Muscle of leg (tissue), 3 donors: ENCODE measurements at regions not wholly inside any gene's neighbourhood (a gene's known extent, or its start where the extent isn't known, plus 50 kb on each side); places are given as distances from the start of the nearest gene placed in this dataset.

Source experiments
- DNase-seq: peaks from one replicate; pipeline ENCODE4 v3.0.0; 2013
- H3K27ac ChIP-seq: one replicate; pipeline ENCODE4 v1.5.1; 2013; ENCODE audit warnings: mild to moderate bottlenecking, low read length, control low read depth
- H3K27me3 ChIP-seq: one replicate; pipeline ENCODE4 v1.6.1; 2013; ENCODE audit warnings: low read length; ENCODE audit not compliant: control insufficient read depth, insufficient read depth
- H3K36me3 ChIP-seq: one replicate; pipeline ENCODE4 v1.6.1; 2013; ENCODE audit warnings: low read length; ENCODE audit not compliant: control insufficient read depth, insufficient read depth
- H3K4me1 ChIP-seq: one replicate; pipeline ENCODE4 v1.6.1; 2013; ENCODE audit warnings: low read length; ENCODE audit not compliant: control insufficient read depth, insufficient read depth
- H3K4me3 ChIP-seq: one replicate; pipeline ENCODE4 v1.5.1; 2013; ENCODE audit warnings: low read length, control low read depth
- H3K9me3 ChIP-seq: replicated peaks from 2 replicates; pipeline ENCODE4 v1.6.1; 2013; ENCODE audit warnings: low read depth, low read length; ENCODE audit not compliant: control insufficient read depth
- WGBS: methylation state at CpG from one replicate; pipeline ENCODE4 v1.1.5; 2013; ENCODE audit warnings: missing lambda C conversion rate; ENCODE audit not compliant: insufficient coverage; 5-methylcytosine and 5-hydroxymethylcytosine counted together

- no peaks in the 10 kb centered on the region for H3K9me3 ChIP-seq
- WGBS: no CpG with 5 or more reads among the region's 2 CpGs
- no peaks in the 10 kb centered on the region for H3K36me3 ChIP-seq
- no peak overlapping the region for H3K4me3 ChIP-seq
- no peak overlapping the region for H3K27ac ChIP-seq
- no peaks in the 10 kb centered on the region for H3K4me1 ChIP-seq
- H3K27me3 ChIP-seq: no peaks in the 10 kb centered on the region
- DNase-seq: no peak
Measured at GRCh38 chr20:18957328-18957727, 143.7 kb downstream of the SCP2D1 start.

GRCh38 chr20:18971121-18971520 is 157.5 kb downstream of the SCP2D1 start:
- Histone ChIP-seq H3K4me1 (no peaks in the 10 kb centered on the region), H3K4me3 (no peak overlapping the region), H3K27me3 (no peaks in the 10 kb centered on the region), H3K27ac (no peak overlapping the region), H3K36me3 (no peaks in the 10 kb centered on the region), H3K9me3 (no peaks in the 10 kb centered on the region)
- DNase-seq: no peak
- 93% methylated on average over 4 of the region's 5 CpGs for WGBS

GRCh38 chr20:18971574-18971973 is 158.0 kb downstream of the SCP2D1 start:
- Histone ChIP-seq H3K9me3 (no peaks in the 10 kb centered on the region), H3K4me3 (no peak overlapping the region), H3K27me3 (no peaks in the 10 kb centered on the region), H3K27ac (no peak overlapping the region), H3K4me1 (no peaks in the 10 kb centered on the region), H3K36me3 (no peaks in the 10 kb centered on the region)
- WGBS: no CpG with 5 or more reads among the region's 2 CpGs
- no peak for DNase-seq

- Histone ChIP-seq H3K4me1 (no peaks in the 10 kb centered on the region), H3K27ac (no peak overlapping the region), H3K4me3 (no peak overlapping the region), H3K27me3 (no peaks in the 10 kb centered on the region), H3K9me3 (no peaks in the 10 kb centered on the region), H3K36me3 (no peaks in the 10 kb centered on the region)
- WGBS: 87% methylated on average over 3 of the region's 3 CpGs
- no peak for DNase-seq
Measured at GRCh38 chr20:18972251-18972876, 158.8 kb downstream of the SCP2D1 start.

GRCh38 chr20:18973529-18974173 is 160.1 kb downstream of the SCP2D1 start:
- no peaks in the 10 kb centered on the region for H3K27me3 ChIP-seq
- WGBS: 54% methylated on average over 4 of the region's 7 CpGs
- no peaks in the 10 kb centered on the region for H3K36me3 ChIP-seq
- DNase-seq: no peak
- H3K4me3 ChIP-seq: no peak overlapping the region
- H3K9me3 ChIP-seq: no peaks in the 10 kb centered on the region
- H3K4me1 ChIP-seq: no peaks in the 10 kb centered on the region
- H3K27ac ChIP-seq: no peak overlapping the region

GRCh38 chr20:18974660-18975059 is 161.1 kb downstream of the SCP2D1 start:
- DNase-seq: no peak
- H3K27ac ChIP-seq: no peak overlapping the region
- no peaks in the 10 kb centered on the region for H3K27me3 ChIP-seq
- no peaks in the 10 kb centered on the region for H3K4me1 ChIP-seq
- 75% methylated on average over 1 of the region's 1 CpG for WGBS
- no peak overlapping the region for H3K4me3 ChIP-seq
- no peaks in the 10 kb centered on the region for H3K36me3 ChIP-seq
- H3K9me3 ChIP-seq: no peaks in the 10 kb centered on the region

GRCh38 chr20:18977441-18977840 is 163.9 kb downstream of the SCP2D1 start:
- WGBS: no CpG with 5 or more reads among the region's 2 CpGs
- H3K36me3 ChIP-seq: no peaks in the 10 kb centered on the region
- DNase-seq: no peak

GRCh38 chr20:18978311-18978710 is 164.7 kb downstream of the SCP2D1 start:
- no CpG with 5 or more reads among the region's 2 CpGs for WGBS
- Histone ChIP-seq H3K4me1 (no peaks in the 10 kb centered on the region), H3K27me3 (no peaks in the 10 kb centered on the region), H3K36me3 (no peaks in the 10 kb centered on the region), H3K4me3 (no peak overlapping the region), H3K27ac (no peak overlapping the region), H3K9me3 (no peaks in the 10 kb centered on the region)
- no peak for DNase-seq

More at GRCh38 chr20:18977441-18977840, 163.9 kb downstream of the SCP2D1 start:
- Histone ChIP-seq H3K4me1 (no peaks in the 10 kb centered on the region), H3K27me3 (no peaks in the 10 kb centered on the region), H3K4me3 (no peak overlapping the region), H3K27ac (no peak overlapping the region), H3K9me3 (no peaks in the 10 kb centered on the region)

GRCh38 chr20:18979132-18979531 is 165.5 kb downstream of the SCP2D1 start:
- Histone ChIP-seq H3K27me3 (no peaks in the 10 kb centered on the region), H3K4me3 (no peak overlapping the region), H3K9me3 (no peaks in the 10 kb centered on the region), H3K27ac (no peak overlapping the region), H3K4me1 (no peaks in the 10 kb centered on the region), H3K36me3 (no peaks in the 10 kb centered on the region)
- DNase-seq: no peak
- WGBS: 71% methylated on average over 1 of the region's 1 CpG

GRCh38 chr20:18981962-18982539 is 168.5 kb downstream of the SCP2D1 start:
- no peak overlapping the region for H3K4me3 ChIP-seq
- WGBS: 91% methylated on average over 3 of the region's 5 CpGs
- no peaks in the 10 kb centered on the region for H3K27me3 ChIP-seq
- no peak for DNase-seq
- no peak overlapping the region for H3K27ac ChIP-seq
- H3K36me3 ChIP-seq: no peaks in the 10 kb centered on the region
- no peaks in the 10 kb centered on the region for H3K4me1 ChIP-seq
- H3K9me3 ChIP-seq: no peaks in the 10 kb centered on the region
